HepG2 (cell line): ENCODE measurements at regions not wholly inside any gene's neighbourhood (a gene's known extent, or its start where the extent isn't known, plus 50 kb on each side); places are given as distances from the start of the nearest gene placed in this dataset.

Experiments used
- BHLHE40 ChIP-seq: IDR thresholded peaks from 2 replicates; pipeline ENCODE4 v1.6.1; 2011; ENCODE audit warnings: low read length, improper control_type of control experiment
- CEBPG ChIP-seq: IDR thresholded peaks from 2 replicates; pipeline ENCODE4 v1.6.1; 2016
- CREB3 ChIP-seq: sonication (generic); formaldehyde crosslinking; IDR thresholded peaks from 2 replicates; pipeline ENCODE4 v1.5.0; 2020; ENCODE audit warnings: missing genetic modification reagents
- DRAP1 ChIP-seq: IDR thresholded peaks from 2 replicates; pipeline ENCODE4 v1.6.1; 2016; ENCODE audit warnings: missing genetic modification reagents, missing compliant biosample characterization
- EED ChIP-seq: sonication (generic); formaldehyde crosslinking; IDR thresholded peaks from 2 replicates; pipeline ENCODE4 v1.5.0; 2020; ENCODE audit warnings: mild to moderate bottlenecking, missing genetic modification reagents
- GTF2F1 ChIP-seq: fragments of 150-350 bp; IDR thresholded peaks from 2 replicates; pipeline ENCODE4 v1.6.1; 2014; ENCODE audit warnings: low read length
- HNRNPK ChIP-seq: fragments of 200-400 bp; formaldehyde crosslinking; IDR thresholded peaks from 2 replicates; pipeline ENCODE4 v1.6.1; 2018; ENCODE audit warnings: low read length, low read depth, moderate library complexity, mild to moderate bottlenecking; ENCODE audit not compliant: poor library complexity, severe bottlenecking
- RFXAP ChIP-seq: sonication (generic); formaldehyde crosslinking; IDR thresholded peaks from 2 replicates; pipeline ENCODE4 v1.4.0; 2020; ENCODE audit warnings: missing genetic modification reagents, borderline replicate concordance
- RORA ChIP-seq: sonication (generic); formaldehyde crosslinking; IDR thresholded peaks from 2 replicates; pipeline ENCODE4 v1.5.0; 2020; ENCODE audit warnings: mild to moderate bottlenecking, missing genetic modification reagents, moderate library complexity
- YEATS4 ChIP-seq: sonication (generic); formaldehyde crosslinking; IDR thresholded peaks from 2 replicates; pipeline ENCODE4 v1.4.0; 2020; ENCODE audit warnings: missing genetic modification reagents, borderline replicate concordance
- ZFP37 ChIP-seq: sonication (generic); formaldehyde crosslinking; IDR thresholded peaks from 2 replicates; pipeline ENCODE4 v1.4.0; 2020; ENCODE audit warnings: missing genetic modification reagents, borderline replicate concordance
- ZFX ChIP-seq: sonication (generic); formaldehyde crosslinking; IDR thresholded peaks from 2 replicates; pipeline ENCODE4 v1.4.0; 2020; ENCODE audit warnings: mild to moderate bottlenecking, low read depth, missing genetic modification reagents, moderate library complexity
- ZNF354B ChIP-seq: sonication (generic); formaldehyde crosslinking; IDR thresholded peaks from 2 replicates; pipeline ENCODE4 v1.8.0; 2022; ENCODE audit warnings: mild to moderate bottlenecking, missing genetic modification reagents

- TF ChIP-seq HNRNPK = no peak
- TF ChIP-seq DRAP1 (CRISPR knock-in tag) = no peak
- no peak for TF ChIP-seq YEATS4
- TF ChIP-seq RORA (CRISPR knock-in tag) = no peak
- TF ChIP-seq ZFX (CRISPR knock-in tag) = no peak
- TF ChIP-seq ZFP37 (CRISPR knock-in tag) = no peak
- TF ChIP-seq EED (CRISPR knock-in tag) = no peak
- no peak for TF ChIP-seq RFXAP (CRISPR knock-in tag)
- no peak for TF ChIP-seq GTF2F1
- TF ChIP-seq CEBPG = no peak
- TF ChIP-seq BHLHE40 = no peak
- no peak for TF ChIP-seq CREB3 (CRISPR knock-in tag)
- no peak for TF ChIP-seq ZNF354B (CRISPR knock-in tag)
These were observed 189.1 kb upstream of the IL12B start for GRCh38 chr5:159519365-159519764.
